ENCODE measurements at regions not wholly inside any gene's neighbourhood (a gene's known extent, or its start where the extent isn't known, plus 50 kb on each side); places are given as distances from the start of the nearest gene placed in this dataset.

- TF ChIP-seq CTCF (IDR thresholded peaks at IDR 0.05) = no peak
- TF ChIP-seq POLR2A (IDR thresholded peaks at IDR 0.05) = no peak
Measured at GRCh38 chr15:69881766-69882165, 216.0 kb downstream of the TLE3 start.

Data from vagina (tissue), 2 donors.